ENCODE measurements at regions not wholly inside any gene's neighbourhood (a gene's known extent, or its start where the extent isn't known, plus 50 kb on each side); places are given as distances from the start of the nearest gene placed in this dataset.

- no peak overlapping the region for H3K4me3 ChIP-seq
- H3K4me1 ChIP-seq = peaks cover 18% of the 10 kb centered on the region in 2 donors
- TF ChIP-seq CTCF (IDR thresholded peaks at IDR 0.05 in 4 of 5, conservative IDR thresholded peaks at IDR 0.05 in 1 of 5) = no peak
- TF ChIP-seq POLR2A (IDR thresholded peaks at IDR 0.05) = no peak
- H3K9me3 ChIP-seq = no peaks in the 10 kb centered on the region
- DNase-seq = no peak
- in situ Hi-C loops (cut with MboI; ENCODE audit: low sequenced_read_pairs in 4 of 4) = no loop called here
- no peak overlapping the region for H3K27ac ChIP-seq
- ATAC-seq = no peak
- no peaks in the 10 kb centered on the region for H3K36me3 ChIP-seq
- intact Hi-C loops (cut with DNase I; ENCODE audit: low total_unique reads) = no loop called here
- peaks cover 23 to 37% (median 27%) of the 10 kb centered on the region in 3 donors for H3K27me3 ChIP-seq
These were observed 300.0 kb downstream of the OMA1 start for GRCh38 chr1:58246549-58246948.

GRCh38 chr1:58244872-58245271 lies 301.7 kb downstream of the OMA1 start:
- Histone ChIP-seq H3K9me3 (no peaks in the 10 kb centered on the region), H3K27me3 (peaks cover 23 to 37% (median 23%) of the 10 kb centered on the region in 3 donors), H3K27ac (no peak overlapping the region), H3K36me3 (no peaks in the 10 kb centered on the region), H3K4me1 (peaks cover 13 to 18% of the 10 kb centered on the region in 2 donors), H3K4me3 (no peak overlapping the region)
- no peak for TF ChIP-seq POLR2A (IDR thresholded peaks at IDR 0.05)
- no peak for TF ChIP-seq CTCF (IDR thresholded peaks at IDR 0.05 in 4 of 5, conservative IDR thresholded peaks at IDR 0.05 in 1 of 5)
- in situ Hi-C loops (cut with MboI; ENCODE audit: low sequenced_read_pairs in 4 of 4) = no loop called here
- ATAC-seq (no peak), DNase-seq (no peak)
- intact Hi-C loops (cut with DNase I; ENCODE audit: low total_unique reads) = no loop called here

GRCh38 chr1:58238846-58239245 lies 307.7 kb downstream of the OMA1 start:
- DNase-seq (no peak), ATAC-seq (no peak)
- no peaks in the 10 kb centered on the region for H3K9me3 ChIP-seq
- intact Hi-C loops (cut with DNase I; ENCODE audit: low total_unique reads) = no loop called here
- no peaks in the 10 kb centered on the region for H3K4me1 ChIP-seq
- H3K27ac ChIP-seq = no peak overlapping the region
- no peak for TF ChIP-seq CTCF (IDR thresholded peaks at IDR 0.05 in 4 of 5, conservative IDR thresholded peaks at IDR 0.05 in 1 of 5)
- TF ChIP-seq POLR2A (IDR thresholded peaks at IDR 0.05) = no peak
- no peaks in the 10 kb centered on the region for H3K27me3 ChIP-seq
- no peak overlapping the region for H3K4me3 ChIP-seq
- H3K36me3 ChIP-seq = no peaks in the 10 kb centered on the region
- in situ Hi-C loops (cut with MboI; ENCODE audit: low sequenced_read_pairs in 4 of 4) = no loop called here

GRCh38 chr1:58233729-58234128 lies 312.8 kb downstream of the OMA1 start:
- intact Hi-C loops (cut with DNase I; ENCODE audit: low total_unique reads) = no loop called here
- in situ Hi-C loops (cut with MboI; ENCODE audit: low sequenced_read_pairs in 4 of 4) = no loop called here
- Histone ChIP-seq H3K27me3 (no peaks in the 10 kb centered on the region), H3K27ac (no peak overlapping the region), H3K36me3 (no peaks in the 10 kb centered on the region), H3K4me3 (no peak overlapping the region), H3K9me3 (no peaks in the 10 kb centered on the region), H3K4me1 (no peaks in the 10 kb centered on the region)
- TF ChIP-seq CTCF (IDR thresholded peaks at IDR 0.05 in 4 of 5, conservative IDR thresholded peaks at IDR 0.05 in 1 of 5) (no peak), POLR2A (IDR thresholded peaks at IDR 0.05) (no peak)
- DNase-seq (no peak), ATAC-seq (no peak)

GRCh38 chr1:58231204-58231603 lies 315.3 kb downstream of the OMA1 start:
- no peak for ATAC-seq
- no peaks in the 10 kb centered on the region for H3K4me1 ChIP-seq
- intact Hi-C loops (cut with DNase I; ENCODE audit: low total_unique reads) (no loop called here), in situ Hi-C loops (cut with MboI; ENCODE audit: low sequenced_read_pairs in 4 of 4) (no loop called here)
- H3K36me3 ChIP-seq = no peaks in the 10 kb centered on the region
- TF ChIP-seq CTCF (IDR thresholded peaks at IDR 0.05 in 4 of 5, conservative IDR thresholded peaks at IDR 0.05 in 1 of 5) (no peak), POLR2A (IDR thresholded peaks at IDR 0.05) (no peak)
- no peak overlapping the region for H3K27ac ChIP-seq
- H3K9me3 ChIP-seq = no peaks in the 10 kb centered on the region
- H3K27me3 ChIP-seq = no peaks in the 10 kb centered on the region
- no peak for DNase-seq
- H3K4me3 ChIP-seq = no peak overlapping the region
